DMS53 treated with DMSO at 0.1 percent for 48 hours (cell line): ENCODE measurements at regions not wholly inside any gene's neighbourhood (a gene's known extent, or its start where the extent isn't known, plus 50 kb on each side); places are given as distances from the start of the nearest gene placed in this dataset.

Source experiments
- DNase-seq: peaks from one replicate; lab custom pipeline; 2025; ENCODE audit not compliant: unreplicated experiment; lab: John Stamatoyannopoulos, UW

DNA sequence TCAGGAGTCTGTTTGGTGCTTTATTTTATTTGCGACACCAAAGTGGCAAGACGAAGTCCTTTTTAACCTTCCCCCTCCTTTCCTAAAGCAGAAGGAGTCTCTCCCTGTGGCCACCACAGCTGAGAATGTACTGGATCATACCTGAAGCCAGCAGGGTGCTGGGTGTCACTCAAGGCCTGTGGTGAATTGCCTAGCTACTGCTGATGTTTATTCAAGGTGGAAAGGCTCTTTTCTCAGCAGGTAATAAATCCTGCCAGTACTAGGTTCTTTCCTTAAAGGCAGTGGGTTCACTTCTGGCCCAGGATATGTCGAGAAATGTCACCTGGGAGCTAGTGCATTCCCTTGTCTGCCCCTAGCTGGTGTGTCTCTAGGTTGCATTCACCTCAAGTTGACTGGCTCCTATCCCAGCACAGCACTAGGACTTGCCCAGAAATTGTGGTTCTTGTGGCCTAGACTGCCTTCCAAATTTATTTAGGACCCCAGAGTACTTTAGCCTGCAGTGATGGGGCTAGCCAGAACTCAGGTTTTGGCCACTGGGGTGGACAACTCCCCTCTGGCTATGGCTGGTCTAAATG is 60.8 kb upstream of the FAM3C start:
- no peak for DNase-seq

DNA sequence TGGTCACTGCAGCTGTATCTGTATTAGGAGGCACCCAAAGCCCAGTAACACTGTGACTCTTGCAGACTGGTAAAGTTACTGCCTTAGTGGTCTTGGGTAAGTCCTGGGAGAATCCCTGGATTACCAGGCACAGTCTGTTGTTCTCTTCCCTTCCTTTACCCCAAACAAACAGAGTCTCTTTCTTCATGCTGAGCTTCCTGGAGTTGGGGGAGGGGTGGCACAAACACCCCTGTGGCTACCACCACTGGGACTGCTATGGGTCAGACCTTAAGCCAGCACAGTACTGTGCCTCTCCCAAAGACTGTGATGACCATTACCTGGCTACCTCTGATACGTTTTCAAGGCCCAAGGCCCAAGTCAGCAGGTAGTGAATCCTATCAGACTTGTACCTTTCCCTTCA is 59.9 kb upstream of the FAM3C start:
- no peak for DNase-seq

DNA sequence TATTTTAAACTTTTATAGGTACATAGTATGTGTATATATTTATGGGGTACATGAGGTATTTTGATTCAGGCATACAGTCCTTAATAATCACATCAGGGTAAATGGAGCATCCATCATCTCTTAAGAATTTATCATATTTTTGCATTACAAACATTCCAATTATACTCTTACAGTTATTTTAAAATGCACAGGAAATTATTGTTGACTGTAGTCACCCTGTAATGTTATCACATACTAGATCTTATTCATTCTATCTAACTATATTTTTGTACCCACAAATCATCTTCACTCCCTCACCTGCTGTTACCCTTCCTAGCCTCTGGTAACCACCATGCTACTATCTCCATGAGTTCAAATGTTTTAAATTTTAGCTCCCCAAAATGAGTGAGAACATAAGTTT is 56.3 kb upstream of the FAM3C start:
- DNase-seq, result no peak

DNA sequence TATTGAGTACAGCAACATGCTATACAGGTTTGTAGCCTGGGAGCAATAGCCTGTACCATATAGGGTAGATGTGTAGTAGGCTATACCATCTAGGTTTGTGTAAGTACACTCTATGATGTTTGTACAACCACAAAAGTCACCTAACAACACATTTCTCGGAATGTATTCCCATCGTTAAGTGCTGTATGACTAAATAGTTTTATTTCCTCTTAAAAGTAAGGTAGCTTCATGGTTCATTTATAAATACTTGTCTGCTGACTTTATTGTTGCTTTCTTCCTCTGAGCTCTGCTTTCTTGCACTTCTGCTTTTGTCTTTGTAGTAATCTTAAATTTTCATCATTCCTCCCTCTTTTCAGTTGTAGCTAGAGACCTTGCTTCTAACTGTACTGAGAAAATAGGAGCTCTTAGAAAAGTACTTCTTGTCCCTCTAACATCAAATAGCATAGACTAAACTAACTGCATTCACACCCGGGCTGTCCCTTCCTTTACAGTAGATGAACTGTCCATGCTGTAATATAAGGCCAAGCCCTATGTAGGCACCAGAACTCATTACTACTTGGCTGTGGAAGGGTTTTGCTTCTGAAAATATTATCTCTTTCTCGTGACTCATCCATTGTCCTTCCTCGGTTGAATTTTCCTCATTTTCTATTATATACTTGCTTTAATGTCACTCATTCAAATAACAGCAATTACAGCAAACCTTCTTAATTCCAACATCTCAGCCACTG is 55.4 kb upstream of the FAM3C start:
- DNase-seq, result no peak

DNA sequence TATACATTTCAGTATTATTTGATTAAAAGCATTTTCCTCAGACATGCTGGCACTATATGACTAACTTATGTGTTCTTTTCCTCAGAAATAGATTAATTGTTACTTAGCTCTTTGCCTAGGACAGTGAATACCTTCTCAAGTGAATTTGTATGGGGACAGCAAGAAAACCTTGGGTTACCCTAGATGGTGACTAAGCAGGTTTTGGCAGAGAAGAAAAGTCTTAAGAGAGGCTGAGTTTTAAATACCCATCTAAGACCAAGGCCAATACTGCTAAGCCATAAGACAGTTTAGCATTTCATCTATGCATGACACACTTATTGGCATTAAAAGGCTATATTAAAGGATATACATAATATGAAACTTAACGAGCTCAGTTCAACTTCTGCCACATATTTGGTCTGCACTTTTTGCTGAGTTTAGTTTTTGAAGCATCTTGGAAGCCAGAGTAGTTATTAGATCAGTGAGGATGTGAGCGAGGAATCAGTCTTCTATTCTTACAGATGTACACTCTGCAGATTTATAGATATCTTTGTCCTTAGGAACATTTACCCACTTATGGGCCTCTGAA is 54.6 kb upstream of the FAM3C start:
- no peak for DNase-seq

DNA sequence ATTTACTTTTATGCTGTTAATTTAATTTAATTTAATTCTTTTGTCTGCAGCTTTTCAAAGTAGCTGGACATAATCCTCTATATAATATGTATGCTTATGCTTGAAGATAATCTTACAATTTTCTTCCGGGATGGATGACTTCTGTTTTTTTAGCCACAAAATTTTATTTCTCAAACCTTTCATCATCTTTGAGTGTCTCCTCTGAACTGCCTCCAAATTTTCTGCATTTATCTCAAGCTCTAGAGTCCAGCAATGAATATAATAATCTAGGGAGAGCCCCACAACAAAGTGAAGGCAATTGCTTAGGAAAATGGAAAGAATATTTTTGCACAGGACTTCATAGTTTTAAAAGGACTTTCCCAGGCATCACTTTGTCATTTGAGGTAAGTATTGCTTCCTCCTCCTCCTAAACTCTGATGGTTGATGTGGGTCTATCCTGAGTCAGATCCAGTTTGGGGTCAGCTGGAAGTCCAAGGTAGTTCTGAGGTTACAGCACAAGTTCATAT is 53.7 kb upstream of the FAM3C start:
- DNase-seq, result no peak

DNA sequence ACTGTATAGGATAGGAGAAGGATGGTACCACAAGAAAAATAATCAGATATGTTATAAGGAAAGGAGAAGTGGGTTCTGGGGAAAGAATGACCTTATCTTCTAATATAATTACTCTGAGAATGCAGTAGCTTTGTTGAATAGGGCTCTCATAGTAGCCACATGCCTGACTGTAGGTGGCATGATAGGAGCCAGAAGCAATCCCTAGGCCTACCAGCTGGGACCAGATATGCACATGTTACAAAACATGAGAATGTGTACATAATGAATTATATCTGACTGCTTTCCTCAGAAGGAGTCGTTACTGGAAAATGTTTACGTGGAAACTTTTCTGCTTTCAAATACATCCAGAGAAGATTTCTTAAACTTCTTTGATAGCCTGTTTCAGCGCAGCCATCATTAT is 53.2 kb upstream of the FAM3C start:
- no peak for DNase-seq

DNA sequence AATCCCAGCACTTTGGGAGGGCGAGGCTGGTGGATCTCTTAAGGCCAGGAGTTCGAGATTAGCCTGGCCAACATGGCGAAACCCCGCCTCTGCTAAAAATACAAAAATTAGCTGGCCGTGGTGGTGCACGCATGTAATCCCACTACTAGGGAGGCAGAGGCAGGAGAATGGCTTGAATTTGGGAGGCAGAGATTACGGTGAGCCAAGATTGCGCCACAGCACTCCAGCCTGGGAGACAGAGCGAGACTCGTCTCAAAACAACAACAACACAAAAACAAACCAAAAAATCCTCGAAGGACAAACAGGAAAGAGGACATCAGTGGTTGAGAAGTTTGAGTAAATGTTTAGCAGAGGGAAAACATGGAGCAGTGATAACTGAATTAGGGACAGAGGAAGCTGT is 52.3 kb upstream of the FAM3C start:
- no peak for DNase-seq

DNA sequence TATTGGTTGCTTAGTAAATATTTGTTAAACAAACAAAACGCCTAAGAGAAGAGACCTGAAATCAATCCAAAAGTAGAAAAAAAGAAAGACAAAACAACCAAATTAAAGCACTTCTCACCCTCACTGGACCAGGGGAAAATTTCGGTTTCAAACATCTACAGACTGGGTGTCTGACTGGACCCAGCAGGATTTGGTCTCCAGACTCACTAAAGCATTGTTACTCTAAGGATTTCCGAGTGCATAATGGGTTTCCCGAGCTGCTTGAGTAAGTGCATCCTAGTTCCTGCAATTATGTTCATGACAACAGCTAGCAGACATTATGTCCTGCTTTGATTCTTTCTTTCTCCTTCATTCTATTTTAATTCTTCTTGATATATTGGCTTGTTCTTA is 51.8 kb upstream of the FAM3C start:
- no peak for DNase-seq

DNA sequence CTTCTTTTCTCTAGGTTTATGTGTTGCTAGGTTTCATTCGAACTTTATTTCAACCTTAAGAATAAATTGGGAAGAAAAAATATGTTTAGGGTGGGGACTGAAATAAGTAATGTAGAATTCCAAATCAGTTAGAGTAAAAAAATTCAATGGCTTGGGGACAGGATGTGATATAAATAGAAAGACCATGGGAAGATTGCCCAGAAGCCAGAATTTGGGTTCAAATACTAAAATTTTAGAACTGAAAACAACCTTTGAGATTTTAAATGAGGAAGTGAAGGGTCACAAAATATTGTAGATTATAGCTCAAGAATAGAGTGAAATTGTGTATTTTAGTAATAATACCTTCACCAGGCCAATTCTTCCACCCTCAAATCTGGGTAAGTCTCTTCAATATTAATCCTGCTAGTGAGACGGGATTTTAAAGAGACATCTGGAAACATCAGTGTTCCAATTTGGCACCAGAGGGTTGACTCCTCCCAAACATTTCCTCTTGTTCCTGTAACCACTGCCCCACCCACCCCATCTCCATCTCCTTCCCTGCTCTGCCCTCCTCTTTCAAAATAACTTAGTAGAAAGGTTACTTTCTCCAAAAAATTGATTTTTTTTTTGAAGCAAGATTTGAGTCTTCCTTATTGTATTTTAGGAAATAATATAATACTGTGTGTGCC is 51.3 kb upstream of the FAM3C start:
- no peak for DNase-seq

DNA sequence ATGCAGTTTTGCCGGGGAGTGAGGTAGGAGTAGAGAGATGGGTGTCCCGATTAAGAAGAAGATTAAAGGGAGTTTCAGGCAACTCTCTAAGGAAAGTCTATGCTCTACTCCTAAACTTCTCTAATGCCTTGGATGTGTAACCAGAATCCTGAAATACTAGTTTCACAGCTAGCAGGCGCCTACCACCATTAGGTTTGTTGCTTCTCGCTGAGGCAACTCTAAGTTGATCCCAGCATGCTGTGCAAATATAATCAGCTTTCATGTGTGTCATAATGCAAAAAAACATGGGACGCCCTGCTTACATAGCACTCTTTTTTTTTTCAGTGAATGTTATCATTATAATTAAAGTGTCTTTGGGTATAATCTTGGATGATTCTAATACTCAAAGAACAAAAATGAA is 50.4 kb upstream of the FAM3C start:
- peak; percentile 39 for DNase-seq
